HEK293T (cell line): ENCODE measurements at regions not wholly inside any gene's neighbourhood (a gene's known extent, or its start where the extent isn't known, plus 50 kb on each side); places are given as distances from the start of the nearest gene placed in this dataset.

Experiments
- CTCF ChIA-PET: fragments of 350-600 bp; formaldehyde crosslinking; extraction: SDS; loops from one replicate; lab custom pipeline; 2021; ENCODE audit warnings: antibody characterized with exemption, inconsistent platforms; lab: Yijun Ruan, JAX
- POLR2A ChIA-PET: fragments of 350-600 bp; formaldehyde crosslinking; extraction: SDS; loops from one replicate; lab custom pipeline; 2020; ENCODE audit warnings: antibody characterized with exemption, inconsistent platforms; lab: Yijun Ruan, JAX
- DNase-seq: peaks from one replicate; pipeline ENCODE4 v3.0.0; 2012; ENCODE audit warnings: mixed read lengths; ENCODE audit errors: extremely low spot score
- ARNT ChIP-seq: fragments of 450-650 bp; IDR thresholded peaks from 2 replicates; pipeline ENCODE4 v1.6.1; 2017; ENCODE audit warnings: mild to moderate bottlenecking
- BHLHE40 ChIP-seq: fragments of 450-650 bp; IDR thresholded peaks from 2 replicates; pipeline ENCODE4 v1.6.1; 2016; ENCODE audit warnings: mild to moderate bottlenecking, moderate library complexity, borderline replicate concordance
- CTBP1 ChIP-seq: fragments of 450-650 bp; IDR thresholded peaks from 2 replicates; pipeline ENCODE4 v1.6.1; 2016; ENCODE audit warnings: borderline replicate concordance
- ELF4 ChIP-seq: fragments of 450-650 bp; IDR thresholded peaks from 2 replicates; pipeline ENCODE4 v1.6.1; 2017; ENCODE audit warnings: antibody characterized with exemption
- FOXA1 ChIP-seq: fragments of 450-650 bp; IDR thresholded peaks from 2 replicates; pipeline ENCODE4 v1.6.1; 2016; ENCODE audit warnings: mild to moderate bottlenecking
- FOXK2 ChIP-seq: fragments of 450-650 bp; IDR thresholded peaks from 2 replicates; pipeline ENCODE4 v1.6.1; 2016; ENCODE audit warnings: mild to moderate bottlenecking
- FOXM1 ChIP-seq: fragments of 450-650 bp; IDR thresholded peaks from 2 replicates; pipeline ENCODE4 v1.6.1; 2017; ENCODE audit warnings: mild to moderate bottlenecking, borderline replicate concordance
- HDGF ChIP-seq: fragments of 450-650 bp; IDR thresholded peaks from 2 replicates; pipeline ENCODE4 v1.6.1; 2017; ENCODE audit warnings: antibody characterized with exemption, borderline replicate concordance
- L3MBTL2 ChIP-seq: fragments of 450-650 bp; conservative IDR thresholded peaks from 2 replicates; pipeline ENCODE4 v1.6.1; 2016; ENCODE audit warnings: mild to moderate bottlenecking
- LEF1 ChIP-seq: fragments of 450-650 bp; IDR thresholded peaks from 2 replicates; pipeline ENCODE4 v1.6.1; 2017; ENCODE audit warnings: mild to moderate bottlenecking, borderline replicate concordance
- NFRKB ChIP-seq: fragments of 450-650 bp; IDR thresholded peaks from 2 replicates; pipeline ENCODE4 v1.6.1; 2016; ENCODE audit warnings: mild to moderate bottlenecking, moderate library complexity
- PKNOX1 ChIP-seq: fragments of 450-650 bp; IDR thresholded peaks from 2 replicates; pipeline ENCODE4 v1.6.1; 2016
- SP1 ChIP-seq: fragments of 450-650 bp; IDR thresholded peaks from 2 replicates; pipeline ENCODE4 v1.6.1; 2017
- SUZ12 ChIP-seq: fragments of 450-650 bp; IDR thresholded peaks from 2 replicates; pipeline ENCODE4 v1.6.1; 2016; ENCODE audit warnings: mild to moderate bottlenecking
- TARDBP ChIP-seq: fragments of 450-650 bp; IDR thresholded peaks from 2 replicates; pipeline ENCODE4 v1.6.1; 2016
- ZNF384 ChIP-seq: fragments of 450-650 bp; IDR thresholded peaks from 2 replicates; pipeline ENCODE4 v1.6.1; 2016

GRCh38 chr1:157404063-157404501 is 148.2 kb downstream of the FCRL5 start:
- ChIA-PET CTCF (no interaction called here), POLR2A (no interaction called here)
- DNase-seq, result no peak
- TF ChIP-seq ZNF384 (no peak), FOXK2 (no peak), ARNT (no peak), HDGF (no peak), TARDBP (no peak), ELF4 (no peak), PKNOX1 (no peak)

GRCh38 chr1:157403608-157404007 is 148.7 kb downstream of the FCRL5 start:
- no peak for DNase-seq
- POLR2A ChIA-PET, result no interaction called here
- no peak for TF ChIP-seq SUZ12
- TF ChIP-seq CTBP1, result no peak
- TF ChIP-seq BHLHE40, result no peak
- no peak for TF ChIP-seq ELF4
- TF ChIP-seq FOXA1, result no peak
- TF ChIP-seq PKNOX1, result no peak
- no peak for TF ChIP-seq ARNT
- no peak for TF ChIP-seq ZNF384
- TF ChIP-seq FOXK2, result no peak
- TF ChIP-seq L3MBTL2, result no peak
- no peak for TF ChIP-seq SP1
- TF ChIP-seq LEF1, result no peak
- TF ChIP-seq TARDBP, result no peak
- TF ChIP-seq NFRKB, result no peak
- TF ChIP-seq HDGF, result no peak
- TF ChIP-seq FOXM1, result no peak
- CTCF ChIA-PET, result no interaction called here

- TF ChIP-seq TARDBP (no peak), FOXK2 (no peak), BHLHE40 (no peak), FOXA1 (no peak), CTBP1 (no peak), ZNF384 (no peak), HDGF (no peak), FOXM1 (no peak), NFRKB (no peak), ARNT (no peak), L3MBTL2 (no peak), LEF1 (no peak), SUZ12 (no peak), ELF4 (no peak), SP1 (no peak), PKNOX1 (no peak)
- CTCF ChIA-PET, result no interaction called here
- POLR2A ChIA-PET, result no interaction called here
- DNase-seq, result peak; percentile 34
These were observed 149.1 kb downstream of the FCRL5 start for GRCh38 chr1:157403203-157403602.

- ChIA-PET POLR2A (no interaction called here), CTCF (interaction anchor here (0.8 kb wide), 1 partner anchor 89 kb away, joined by 6 read pairs; no protein-coding TSS in a partner anchor)
- DNase-seq, result no peak
- TF ChIP-seq BHLHE40, result no peak
- TF ChIP-seq ELF4, result no peak
- no peak for TF ChIP-seq FOXM1
- TF ChIP-seq ZNF384, result no peak
- TF ChIP-seq TARDBP, result no peak
- no peak for TF ChIP-seq CTBP1
- TF ChIP-seq LEF1, result no peak
- TF ChIP-seq SUZ12, result no peak
- no peak for TF ChIP-seq ARNT
These were observed 151.5 kb downstream of the FCRL5 start for GRCh38 chr1:157400766-157401165.

DNA sequence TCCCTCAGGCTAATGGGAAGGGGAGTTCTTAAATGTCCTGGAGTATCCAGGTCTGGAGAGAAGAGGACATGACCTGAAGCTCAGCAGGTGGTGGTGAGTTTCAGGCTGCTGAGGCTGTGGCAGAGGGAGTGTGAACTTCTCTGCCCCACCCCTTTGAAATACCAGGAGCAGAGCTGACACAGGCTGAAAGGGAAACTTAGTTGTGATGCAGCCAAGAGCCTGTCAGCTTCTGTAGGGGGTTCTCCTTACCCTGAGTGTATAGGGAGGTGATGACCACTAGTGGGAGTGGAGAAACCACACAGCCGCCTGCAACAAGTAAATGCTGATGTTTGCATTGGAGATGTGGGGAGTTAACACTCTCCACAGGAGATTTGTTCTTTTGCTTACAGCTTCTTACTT is 152.3 kb downstream of the FCRL5 start:
- no peak for TF ChIP-seq HDGF
- TF ChIP-seq CTBP1, result no peak
- no peak for TF ChIP-seq PKNOX1
- no peak for TF ChIP-seq NFRKB
- no peak for TF ChIP-seq FOXK2
- no peak for TF ChIP-seq ZNF384
- no peak for TF ChIP-seq TARDBP
- TF ChIP-seq SUZ12, result no peak
- TF ChIP-seq LEF1, result no peak
- TF ChIP-seq L3MBTL2, result no peak
- ChIA-PET CTCF (interaction anchor here (0.8 kb wide), 1 partner anchor 88 kb away, joined by 6 read pairs; no protein-coding TSS in a partner anchor), POLR2A (no interaction called here)
- DNase-seq, result peak; percentile 30

- no peak for TF ChIP-seq PKNOX1
- POLR2A ChIA-PET, result no interaction called here
- CTCF ChIA-PET, result interaction anchor here (0.8 kb wide), 1 partner anchor 88 kb away, joined by 6 read pairs; no protein-coding TSS in a partner anchor
- DNase-seq, result no peak
These were observed 152.9 kb downstream of the FCRL5 start for GRCh38 chr1:157399343-157399983.
